T-helper 1 cell (primary cell): ENCODE measurements at regions not wholly inside any gene's neighbourhood (a gene's known extent, or its start where the extent isn't known, plus 50 kb on each side); places are given as distances from the start of the nearest gene placed in this dataset.
"Not testable (repeated sequence)": the region's sequence is repeated elsewhere in the genome, so short reads cannot be mapped to it uniquely, and the experiment has no call there.

Source experiments
- DNase-seq, 5 donors: peaks; one replicate each; pipeline ENCODE4 v3.0.0-alpha.2; 2012 to 2020

DNA sequence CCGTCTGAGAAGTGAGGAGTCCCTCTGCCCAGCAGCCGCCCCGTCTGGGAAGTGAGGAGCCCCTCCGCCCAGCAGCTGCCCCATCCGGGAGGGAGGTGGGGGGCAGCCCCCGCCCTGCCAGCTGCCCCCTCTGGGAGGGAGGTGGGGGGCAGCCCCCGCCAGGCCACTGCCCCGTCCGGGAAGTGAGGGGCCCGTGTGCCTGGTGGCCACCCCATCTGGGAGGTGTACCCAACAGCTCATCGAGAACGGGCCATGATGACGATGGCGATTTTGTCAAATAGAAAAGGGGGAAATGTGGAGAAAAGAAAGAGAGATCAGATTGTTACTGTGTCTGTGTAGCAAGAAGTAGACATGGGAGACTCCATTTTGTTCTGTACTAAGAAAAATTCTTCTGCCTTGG is 208.8 kb downstream of the KDM5D start:
- not testable (repeated sequence) for DNase-seq

DNA sequence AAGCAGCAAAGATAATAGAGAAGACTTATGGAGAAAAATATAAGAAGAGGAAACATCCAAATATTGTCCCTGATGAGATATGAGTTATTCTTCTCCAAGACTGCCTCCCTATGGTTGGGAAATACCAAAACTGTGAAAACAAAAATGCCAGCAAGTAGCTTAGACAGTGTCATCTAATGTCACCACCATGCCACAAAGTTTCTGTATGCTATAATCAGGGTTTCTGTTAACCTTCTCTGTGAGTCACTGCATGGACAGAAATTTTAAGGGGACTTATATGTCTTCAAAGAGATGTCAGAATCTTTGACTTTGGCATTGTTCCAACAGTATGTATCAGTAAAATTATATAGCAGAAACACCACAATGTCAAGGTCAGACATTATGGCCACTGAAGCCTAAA is 222.6 kb downstream of the KDM5D start:
- DNase-seq: no peak

DNA sequence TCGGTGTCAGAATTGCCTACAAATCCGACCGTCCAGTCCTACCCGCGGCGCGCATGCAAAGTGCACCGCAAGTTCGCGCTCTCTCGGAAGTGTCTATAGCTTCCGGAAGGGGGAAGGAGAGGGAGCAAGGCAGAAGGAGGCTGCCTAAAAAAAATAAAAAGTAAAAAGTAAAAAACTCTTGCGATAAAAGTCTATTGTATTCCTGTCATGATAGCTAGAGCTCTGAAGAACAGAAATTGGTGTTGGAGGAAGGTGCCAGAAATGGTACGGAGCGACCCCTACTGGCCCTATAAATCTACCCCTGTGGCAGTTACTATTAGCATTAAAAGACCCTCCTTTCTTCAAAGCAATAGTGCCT is 241.5 kb downstream of the KDM5D start:
- peak in 2 of 5 donors; percentile 14 to 30 for DNase-seq

DNA sequence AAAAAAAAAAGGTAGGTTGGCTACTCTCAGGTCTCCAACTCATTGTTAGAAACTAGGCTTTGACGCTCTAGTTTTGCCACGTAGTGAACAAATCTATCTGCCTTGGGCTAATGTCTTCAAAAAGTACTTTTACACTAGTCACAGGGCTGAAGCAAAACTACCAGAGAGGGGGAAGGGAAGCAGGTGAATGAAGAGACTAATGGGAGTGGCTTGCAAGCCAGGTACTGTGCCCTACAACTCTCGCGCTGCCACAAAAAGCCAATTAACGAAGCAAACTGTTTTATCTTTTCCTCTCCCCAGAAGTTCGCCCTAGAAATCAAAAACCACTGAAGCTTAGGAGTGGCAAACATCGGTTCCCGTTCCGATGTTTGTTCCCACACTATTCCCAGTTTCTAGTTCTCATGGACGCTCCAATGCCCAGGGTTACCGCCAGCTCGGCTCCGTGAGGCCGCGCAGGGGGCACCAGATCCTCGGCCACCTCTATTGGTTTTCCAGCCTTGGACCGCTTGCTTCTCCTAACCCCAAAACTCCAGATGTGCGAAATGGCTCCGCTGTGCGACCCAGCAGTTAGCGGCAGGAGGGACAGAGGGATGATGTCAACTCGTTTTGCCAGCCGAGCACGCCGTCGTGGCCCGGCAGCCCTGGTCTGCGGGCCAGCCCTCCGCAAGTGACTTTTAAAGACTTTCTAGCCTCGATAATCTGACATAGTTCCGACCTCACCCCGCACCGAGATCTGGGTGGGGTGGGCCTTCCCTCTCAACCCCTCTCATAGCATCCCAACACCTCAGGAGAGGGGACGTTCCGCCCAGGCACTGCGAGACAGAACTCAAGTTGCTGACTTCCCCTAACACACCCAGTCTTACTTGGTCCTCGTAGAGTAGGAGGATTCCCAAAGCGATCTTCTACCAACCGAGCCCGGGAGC is 242.1 kb downstream of the KDM5D start:
- DNase-seq: peak in 2 of 5 donors; percentile 1 to 4

DNA sequence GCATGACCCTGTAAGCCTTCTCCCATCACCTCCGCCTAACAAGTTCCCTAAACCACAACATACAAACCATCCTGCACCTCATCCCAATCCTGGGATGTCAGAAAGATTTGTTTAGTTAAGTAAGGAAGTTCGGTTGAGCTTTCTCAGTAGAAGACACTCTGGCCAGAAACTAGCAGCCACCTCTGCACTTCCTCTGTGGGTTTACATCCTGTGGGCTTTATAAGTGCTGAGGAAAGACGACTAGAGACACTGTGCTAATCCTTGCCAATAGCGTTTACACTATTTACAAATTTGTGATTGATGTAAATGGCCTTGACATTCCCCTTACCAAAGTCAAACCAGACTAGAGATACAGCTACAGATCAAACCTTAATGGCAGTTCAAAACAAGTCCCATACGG is 246.0 kb downstream of the KDM5D start:
- DNase-seq: no peak

DNA sequence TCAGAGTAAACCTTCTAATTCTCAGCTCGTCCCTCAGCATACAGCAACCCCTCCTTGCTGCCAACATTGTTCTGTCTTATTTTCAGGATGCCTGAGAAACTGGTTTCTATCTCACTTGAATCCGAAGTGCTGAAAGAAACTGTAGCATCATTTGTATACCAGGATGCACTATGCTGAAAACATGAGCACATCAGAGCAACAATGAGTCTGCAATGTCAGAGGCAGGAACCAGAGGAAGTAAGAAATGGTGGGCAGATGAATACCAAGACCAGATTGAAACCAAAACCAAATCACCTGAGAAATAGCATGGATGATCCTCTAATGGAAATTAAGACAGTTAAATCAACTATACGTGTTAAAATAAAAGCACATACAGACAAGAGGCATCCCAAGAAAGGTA is 257.0 kb downstream of the KDM5D start:
- no peak for DNase-seq

DNA sequence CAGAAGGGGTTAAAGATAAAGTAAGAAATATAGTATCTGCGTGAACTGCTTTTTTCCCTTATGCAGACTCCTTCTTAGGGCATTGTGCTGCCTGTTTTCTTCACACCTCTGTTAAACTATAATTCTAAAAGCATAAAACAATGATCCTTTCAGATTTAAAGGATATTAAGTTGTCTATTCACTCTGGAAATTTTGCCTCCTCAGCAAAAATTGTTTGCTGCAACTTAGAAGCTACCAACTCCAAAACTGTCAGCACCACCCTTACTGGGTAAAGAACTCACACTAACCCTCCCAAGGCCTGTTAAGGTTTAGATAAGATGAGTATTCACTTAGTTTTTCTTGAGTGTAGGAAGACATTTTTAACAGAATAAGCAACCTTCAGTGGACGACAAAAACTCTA is 259.5 kb downstream of the KDM5D start:
- DNase-seq: no peak

DNA sequence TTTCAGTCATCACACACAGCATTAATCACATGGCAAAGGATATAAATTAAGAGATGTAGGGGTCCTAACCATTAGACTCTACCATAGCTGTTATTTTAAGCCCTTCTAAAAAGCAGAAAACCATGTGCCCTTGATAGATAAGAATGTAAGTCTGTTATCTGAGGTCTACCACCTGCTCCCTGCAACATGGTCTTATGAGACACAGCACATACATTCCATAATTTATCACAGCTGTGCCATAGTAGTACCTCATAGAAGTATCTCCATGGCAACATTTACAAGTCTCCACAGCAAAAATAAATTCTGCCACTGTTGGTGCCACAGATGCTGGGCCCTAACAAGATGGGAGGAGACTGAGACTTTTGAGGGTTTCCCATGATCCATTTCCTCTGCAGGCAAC is 265.4 kb downstream of the KDM5D start:
- DNase-seq: no peak

DNA sequence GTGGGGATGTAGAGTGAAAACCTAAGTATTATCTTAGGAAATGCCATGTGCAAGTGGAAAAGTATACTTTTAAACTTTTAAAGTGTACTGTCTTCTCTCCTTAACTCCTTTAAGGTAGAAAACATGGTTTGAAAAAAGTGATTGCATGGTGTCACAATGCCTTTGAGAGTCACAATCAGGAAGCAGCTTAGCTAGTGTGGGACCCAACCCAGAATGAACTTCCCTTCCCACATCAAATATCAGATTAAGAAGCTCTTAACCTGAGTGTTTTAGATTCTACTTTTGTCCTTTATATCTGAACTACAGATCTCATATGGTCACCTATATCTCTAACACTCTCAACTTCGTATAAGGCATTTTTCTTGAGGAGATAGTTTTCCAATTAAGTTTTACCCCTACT is 266.6 kb downstream of the KDM5D start:
- DNase-seq: no peak

DNA sequence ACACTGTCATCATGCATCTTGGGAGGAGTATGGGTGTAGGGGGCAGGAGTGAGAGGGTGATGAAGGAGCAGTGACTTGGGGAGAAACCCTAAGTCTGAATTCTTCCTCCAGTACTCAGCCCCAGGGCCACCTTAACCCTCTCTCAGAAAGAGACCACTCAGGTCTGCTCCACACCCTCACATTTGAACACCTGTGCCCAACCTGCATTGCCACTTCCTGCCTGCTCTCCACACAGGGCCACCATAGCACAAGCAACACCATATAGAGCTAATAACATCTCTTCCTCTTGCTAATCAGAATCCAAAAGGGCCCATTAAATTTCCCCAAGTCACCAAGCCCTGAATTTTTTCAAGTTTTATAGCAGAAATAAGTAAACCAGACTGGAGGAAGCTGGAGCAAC is 278.7 kb downstream of the KDM5D start:
- no peak for DNase-seq

DNA sequence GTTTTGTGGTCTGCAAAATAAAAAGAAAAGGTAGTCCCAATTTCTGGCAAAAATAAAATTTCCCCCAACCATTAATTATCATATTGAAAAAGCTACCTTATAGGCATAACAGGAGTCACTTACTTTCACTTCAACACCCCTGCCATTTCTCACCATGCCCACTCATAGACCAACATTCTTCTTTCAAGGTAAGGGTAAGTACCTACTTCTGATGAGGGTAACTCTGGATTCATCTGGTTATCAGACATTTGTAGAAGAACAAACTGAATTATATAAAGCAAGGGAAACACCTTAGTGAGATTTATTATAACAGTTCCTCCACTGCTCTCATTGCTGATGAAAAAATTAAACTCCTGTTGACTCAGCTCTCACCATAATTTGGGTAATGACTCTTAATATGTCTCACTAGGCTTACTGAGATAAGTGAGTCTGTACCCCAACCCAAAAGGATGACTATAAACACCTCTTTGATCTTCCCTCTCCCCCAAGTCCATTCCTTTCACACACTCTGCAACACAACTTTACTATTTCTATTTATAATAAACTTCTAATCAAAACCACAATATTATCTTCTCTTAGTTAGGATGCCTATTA is 287.6 kb downstream of the KDM5D start:
- DNase-seq: no peak

DNA sequence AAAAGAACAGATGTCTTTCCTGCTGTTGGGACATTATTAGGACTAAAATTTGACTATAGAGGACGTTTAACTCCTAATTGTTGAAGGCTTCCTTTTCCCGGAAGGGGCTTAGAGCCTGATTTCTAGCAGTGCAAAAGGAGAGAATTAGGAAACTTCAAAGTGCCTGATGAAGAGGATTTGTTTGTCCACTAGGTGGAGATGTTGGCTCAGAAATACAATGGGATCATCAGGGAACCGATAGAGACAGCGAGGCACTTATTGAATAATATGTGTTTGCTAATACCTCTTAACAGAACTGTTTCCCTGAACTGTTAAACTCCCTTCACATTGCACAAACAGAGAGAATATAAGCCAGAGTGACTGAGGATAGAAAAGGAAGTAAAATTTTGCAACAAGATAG is 311.5 kb downstream of the KDM5D start:
- peak in 1 of 5 donors; percentile 17 for DNase-seq

DNA sequence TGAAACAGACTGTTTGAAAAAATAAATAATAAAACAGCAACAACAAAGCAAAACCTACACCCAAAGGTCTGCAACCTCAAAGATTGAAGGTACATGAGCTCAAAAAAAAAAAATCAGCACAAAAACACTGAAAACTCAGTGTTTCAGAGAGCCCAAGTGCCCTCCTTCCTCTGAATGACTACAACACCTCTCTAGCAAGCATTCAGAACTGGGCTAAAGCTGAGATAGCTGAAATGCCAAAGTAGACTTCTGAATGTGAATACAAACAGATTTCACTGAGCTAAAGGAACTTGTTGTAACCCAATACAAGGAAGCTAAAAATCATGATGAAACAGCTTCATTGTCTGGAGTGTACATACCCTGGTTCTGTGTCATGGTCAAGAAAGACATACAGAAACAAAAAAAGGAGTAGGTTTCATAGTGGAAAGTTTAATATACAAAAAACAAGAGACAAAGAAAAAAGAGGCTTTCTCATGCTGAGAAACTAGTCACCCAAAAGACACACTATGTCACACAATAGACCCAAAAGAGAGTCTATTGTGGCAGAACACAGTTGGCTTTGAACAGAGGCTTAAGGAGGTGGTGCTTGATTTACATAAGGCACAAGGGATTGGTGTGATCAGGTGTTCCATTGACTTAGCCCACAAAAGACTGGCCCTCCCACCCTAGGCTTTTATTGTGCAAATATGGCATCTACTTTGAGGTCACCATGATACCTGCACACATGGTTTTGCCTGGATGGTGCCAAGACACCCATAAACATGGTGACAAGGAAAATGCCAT is 316.6 kb downstream of the KDM5D start:
- no peak for DNase-seq

DNA sequence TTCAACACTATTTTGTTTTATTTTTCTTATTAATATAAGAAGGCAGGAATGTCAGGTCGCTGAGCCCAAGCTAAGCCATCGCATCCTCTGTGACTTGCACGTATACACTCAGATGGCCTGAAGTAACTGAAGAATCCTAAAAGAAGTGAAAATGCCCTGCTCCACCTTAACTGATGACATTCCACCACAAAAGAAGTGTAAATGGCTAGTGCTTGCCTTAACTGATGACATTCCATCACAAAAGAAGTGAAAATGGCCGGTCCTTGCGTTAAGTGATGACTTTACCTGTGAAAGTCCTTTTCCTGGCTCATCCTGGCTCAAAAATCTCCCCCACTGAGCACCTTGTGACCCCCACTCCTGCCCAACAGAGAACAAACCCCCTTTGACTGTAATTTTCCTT is 317.3 kb downstream of the KDM5D start:
- DNase-seq: not testable (repeated sequence)

DNA sequence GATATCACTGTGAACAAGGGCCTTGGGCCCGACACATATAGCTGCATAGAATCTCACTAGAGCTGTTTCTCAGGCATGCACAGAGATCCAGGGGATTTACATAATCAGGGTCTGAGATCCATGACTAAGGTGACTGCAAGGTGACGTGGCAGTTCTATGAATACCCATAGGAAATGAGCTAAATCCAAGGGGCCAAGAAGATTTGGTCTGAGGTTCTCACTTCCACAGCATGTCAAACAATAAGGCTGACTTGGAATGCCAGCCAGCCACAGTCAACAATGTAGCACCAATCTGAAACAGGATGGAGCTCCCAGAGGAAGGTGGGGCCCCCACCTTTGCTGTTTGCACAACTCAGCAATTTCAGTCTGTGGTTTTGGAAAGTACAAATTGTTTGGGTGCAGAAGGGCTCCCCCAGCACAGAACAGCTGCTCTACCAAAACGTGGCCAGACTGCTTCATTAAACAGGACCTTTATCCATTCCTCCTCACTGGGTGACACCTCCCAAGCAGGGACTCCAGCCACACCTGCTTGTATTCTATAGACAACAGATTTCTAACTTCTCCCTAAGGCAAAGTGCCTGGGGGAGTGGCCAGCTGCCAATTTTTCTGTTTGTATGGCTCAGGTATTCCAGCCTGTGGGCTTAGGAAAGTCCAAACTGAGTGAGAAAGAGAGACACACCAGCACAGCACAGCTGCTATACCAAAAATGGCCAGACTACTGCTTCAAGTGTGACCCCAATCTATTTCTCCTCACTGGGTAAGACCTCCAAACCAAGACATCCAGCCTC is 333.4 kb downstream of the KDM5D start:
- DNase-seq: no peak

DNA sequence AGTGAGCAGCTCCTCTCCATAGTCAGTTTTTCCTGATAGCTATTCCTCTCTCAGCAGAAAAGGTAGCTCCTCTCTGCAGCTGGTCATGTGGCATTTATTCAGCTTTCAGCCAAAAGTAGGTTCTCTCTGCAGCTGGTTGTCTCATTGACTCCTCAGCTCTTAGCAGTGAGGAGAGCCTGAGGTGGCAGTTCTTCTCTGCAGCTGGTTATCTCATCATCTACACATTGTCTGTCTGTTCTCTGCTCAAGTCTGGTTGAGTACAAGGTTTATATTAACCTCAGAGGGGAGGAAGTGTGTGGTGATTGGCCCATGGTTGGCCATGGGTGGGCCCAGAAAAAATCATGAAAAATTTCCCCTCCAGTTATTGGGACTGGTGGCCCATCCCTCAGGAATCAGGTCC is 338.3 kb downstream of the KDM5D start:
- no peak for DNase-seq

DNA sequence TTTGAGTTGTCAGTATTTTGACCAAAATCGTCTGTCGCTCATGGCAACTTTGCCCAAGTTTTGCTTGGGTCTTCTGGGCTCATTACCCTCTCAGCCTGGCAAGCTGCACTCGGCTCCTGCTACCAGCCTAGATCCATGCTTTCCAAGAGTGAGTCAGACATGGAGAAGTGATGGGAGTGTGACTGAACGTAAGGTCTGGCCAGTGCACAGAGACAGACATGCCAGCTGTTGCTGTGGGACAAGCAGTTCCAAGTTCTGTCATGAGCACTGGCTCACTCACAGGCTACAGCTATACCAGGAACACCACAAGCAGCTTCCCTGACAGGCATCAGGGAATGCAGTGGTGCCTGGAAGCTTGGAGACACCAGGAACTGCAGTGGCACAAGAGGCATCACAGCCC is 338.9 kb downstream of the KDM5D start:
- no peak for DNase-seq

DNA sequence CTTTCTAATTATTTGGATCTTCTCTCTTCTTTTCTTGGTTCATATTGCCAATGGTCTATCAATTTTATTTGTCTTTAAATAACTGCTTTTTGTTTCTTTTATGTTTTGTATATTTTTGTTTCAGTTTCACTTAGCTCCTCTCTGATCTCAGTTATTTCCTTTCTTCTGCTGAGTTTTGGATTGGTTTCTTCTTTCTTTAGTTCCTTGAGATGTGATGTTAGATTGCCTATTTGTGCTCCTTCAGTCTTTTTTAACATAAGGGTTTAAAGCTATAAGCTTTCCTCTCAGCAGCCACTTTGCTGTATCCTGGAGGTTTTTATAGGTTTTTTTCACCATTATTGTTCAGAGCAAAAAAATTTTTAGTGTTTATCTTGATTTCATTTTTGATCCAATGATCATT is 351.6 kb downstream of the KDM5D start:
- DNase-seq: no peak

DNA sequence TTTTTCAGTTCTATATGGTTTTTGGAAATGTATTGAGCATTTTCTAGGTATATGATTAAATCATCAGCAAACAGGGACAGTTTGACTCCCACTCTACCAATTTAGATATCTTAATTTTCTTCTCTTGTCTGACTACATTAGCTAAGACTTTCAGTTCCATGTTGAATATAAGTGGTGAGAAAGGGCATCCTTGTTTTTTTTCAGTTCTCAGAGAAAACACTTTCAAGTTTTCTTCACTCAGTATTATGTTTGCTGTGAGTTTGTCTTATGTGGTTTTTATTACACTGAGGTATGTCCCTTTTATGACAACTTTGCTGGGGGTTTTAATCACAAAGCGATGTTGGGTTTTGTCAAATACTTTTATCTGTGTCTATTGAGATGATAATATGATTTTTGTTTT is 352.6 kb downstream of the KDM5D start:
- DNase-seq: no peak

DNA sequence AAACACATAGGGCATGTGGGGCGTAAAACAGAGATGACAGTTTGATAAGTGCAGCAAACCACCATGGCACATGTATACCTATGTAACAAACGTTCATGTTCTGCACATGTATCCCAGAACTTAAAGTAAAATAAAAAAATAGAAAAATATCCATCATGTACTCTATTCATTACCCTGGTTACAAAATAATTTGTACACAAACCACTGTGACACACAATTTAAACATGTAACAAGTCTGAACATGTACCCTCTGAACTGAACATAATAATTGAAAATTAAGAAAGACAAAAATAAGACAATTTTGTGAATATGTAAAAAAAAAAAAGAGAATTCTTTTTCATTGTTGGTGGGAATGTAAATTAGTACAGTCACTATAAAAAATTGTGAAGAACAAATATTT is 379.2 kb downstream of the KDM5D start:
- DNase-seq: no peak

DNA sequence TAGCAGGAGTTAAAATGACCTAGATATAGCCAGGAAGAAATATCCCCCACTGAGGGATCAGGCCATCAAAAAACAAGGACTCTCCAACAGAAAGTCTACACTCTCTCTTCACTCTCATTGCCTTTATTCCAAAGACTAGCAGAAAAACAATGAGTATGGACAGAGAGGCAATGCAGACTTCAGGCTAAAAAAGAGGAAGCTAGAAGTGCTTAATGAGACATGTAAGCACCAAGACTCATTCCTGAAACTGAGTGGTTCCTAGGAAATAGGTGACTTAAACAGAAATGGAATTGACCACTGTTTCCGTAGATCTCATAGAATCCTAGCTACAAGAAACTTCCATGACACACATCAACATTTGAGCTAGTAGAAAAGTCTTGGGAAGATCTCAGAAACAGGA is 387.3 kb downstream of the KDM5D start:
- no peak for DNase-seq

DNA sequence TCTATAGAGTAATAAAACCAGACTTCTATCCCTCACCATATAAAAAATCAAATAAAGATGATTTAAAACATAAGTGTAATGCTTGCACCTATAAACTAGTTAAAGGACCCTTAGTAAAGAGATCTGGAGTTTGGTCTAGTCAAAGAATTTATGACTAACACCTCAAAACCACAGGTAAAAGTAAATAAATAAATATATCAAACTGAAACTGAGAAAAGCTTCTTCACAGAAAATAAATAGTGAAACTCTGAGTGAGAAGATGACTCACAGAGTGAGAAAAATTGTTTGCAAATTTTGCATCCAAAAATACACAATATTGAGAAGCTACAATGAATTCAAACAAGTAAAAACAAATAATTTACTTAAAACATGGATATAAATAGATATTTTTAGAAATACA is 387.8 kb downstream of the KDM5D start:
- no peak for DNase-seq

DNA sequence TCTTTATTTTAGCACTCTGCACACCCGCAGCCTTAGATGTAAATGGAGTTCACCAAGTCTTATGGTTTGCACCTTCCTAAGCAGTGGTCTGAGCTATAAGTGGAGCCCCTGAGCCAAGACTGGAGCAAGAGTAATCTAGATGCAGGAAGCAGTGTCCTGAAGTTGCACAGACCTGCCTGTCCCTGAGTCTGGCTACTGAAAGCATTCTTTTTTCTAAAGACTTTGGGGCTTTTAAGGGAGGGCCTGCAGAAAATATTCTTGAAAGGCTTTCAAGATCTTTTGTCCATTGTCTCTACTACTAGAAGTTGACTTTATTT is 389.7 kb downstream of the KDM5D start:
- no peak for DNase-seq
